ENCODE measurements at regions not wholly inside any gene's neighbourhood (a gene's known extent, or its start where the extent isn't known, plus 50 kb on each side); places are given as distances from the start of the nearest gene placed in this dataset.

DNA sequence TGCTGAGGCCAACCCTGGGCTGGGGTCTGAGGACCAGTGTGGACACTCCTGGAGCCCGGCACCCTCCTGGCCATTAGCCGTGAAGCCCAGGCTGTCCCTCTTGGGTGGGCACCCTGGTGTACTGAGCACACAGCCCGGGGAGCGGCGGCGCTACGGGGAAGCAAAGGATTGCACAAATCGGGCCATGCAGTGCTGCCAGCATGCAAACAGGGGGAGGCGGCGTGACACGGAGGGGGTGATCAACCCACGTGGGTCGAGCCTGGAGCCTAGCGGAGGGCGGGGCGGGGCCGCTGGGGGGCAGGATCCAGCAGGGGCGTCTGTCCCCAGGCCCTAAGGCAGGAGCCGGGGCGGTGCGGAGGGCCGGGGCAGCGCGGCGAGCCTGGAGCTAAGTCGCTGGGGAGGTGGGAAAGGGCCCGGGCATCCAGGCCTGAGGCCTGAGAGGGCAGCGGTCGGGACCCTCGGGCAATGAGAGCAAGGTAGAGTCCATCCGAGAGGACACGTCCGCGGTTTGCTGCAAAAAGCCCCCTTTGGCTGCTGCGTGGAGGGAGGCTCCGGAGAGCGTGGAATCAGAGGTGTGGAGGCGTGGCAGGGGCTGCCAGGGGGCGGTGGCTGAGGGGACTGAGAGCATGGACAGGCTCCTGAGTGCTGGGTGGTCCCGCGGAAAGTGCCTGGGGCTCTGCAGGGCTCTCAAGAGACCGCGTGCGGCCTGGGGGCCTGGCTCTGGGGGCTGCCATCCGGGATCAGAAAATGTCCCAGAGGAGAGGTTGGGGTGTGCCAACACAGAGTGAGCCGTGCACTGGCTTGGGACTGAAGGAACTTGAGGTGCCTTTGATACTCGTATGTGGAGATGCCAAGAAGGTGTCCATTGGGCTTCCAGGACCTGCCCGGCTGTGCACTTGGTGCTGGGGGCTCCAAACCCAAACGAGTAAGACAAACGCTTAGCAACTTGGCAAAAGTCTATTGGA lies 94.2 kb downstream of the BARX1 start:
- DNase-seq (ENCODE audit: low read depth), result no peak
- no peak overlapping the region for H3K4me3 ChIP-seq (ENCODE audit: control insufficient read depth, low read depth, low read length)
- TF ChIP-seq, protein P1, sequence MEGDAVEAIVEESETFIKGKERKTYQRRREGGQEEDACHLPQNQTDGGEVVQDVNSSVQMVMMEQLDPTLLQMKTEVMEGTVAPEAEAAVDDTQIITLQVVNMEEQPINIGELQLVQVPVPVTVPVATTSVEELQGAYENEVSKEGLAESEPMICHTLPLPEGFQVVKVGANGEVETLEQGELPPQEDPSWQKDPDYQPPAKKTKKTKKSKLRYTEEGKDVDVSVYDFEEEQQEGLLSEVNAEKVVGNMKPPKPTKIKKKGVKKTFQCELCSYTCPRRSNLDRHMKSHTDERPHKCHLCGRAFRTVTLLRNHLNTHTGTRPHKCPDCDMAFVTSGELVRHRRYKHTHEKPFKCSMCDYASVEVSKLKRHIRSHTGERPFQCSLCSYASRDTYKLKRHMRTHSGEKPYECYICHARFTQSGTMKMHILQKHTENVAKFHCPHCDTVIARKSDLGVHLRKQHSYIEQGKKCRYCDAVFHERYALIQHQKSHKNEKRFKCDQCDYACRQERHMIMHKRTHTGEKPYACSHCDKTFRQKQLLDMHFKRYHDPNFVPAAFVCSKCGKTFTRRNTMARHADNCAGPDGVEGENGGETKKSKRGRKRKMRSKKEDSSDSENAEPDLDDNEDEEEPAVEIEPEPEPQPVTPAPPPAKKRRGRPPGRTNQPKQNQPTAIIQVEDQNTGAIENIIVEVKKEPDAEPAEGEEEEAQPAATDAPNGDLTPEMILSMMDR (IDR thresholded peaks at IDR 0.05; ENCODE audit: control insufficient read depth, insufficient read depth, low read depth, low read length, missing control alignments), result no peak

- DNase-seq (ENCODE audit: low read depth), result no peak
- TF ChIP-seq, protein P1 (IDR thresholded peaks at IDR 0.05; ENCODE audit: control insufficient read depth, insufficient read depth, low read depth, low read length, missing control alignments), result no peak
These were observed 95.5 kb downstream of the BARX1 start for GRCh38 chr9:93859431-93860215.

GRCh38 chr9:93857528-93857927 lies 97.6 kb downstream of the BARX1 start:
- TF ChIP-seq, protein P1 (IDR thresholded peaks at IDR 0.05; ENCODE audit: control insufficient read depth, insufficient read depth, low read depth, low read length, missing control alignments), result no peak
- no peak for DNase-seq (ENCODE audit: low read depth)
- H3K4me3 ChIP-seq (ENCODE audit: control insufficient read depth, low read depth, low read length), result no peak overlapping the region

More at GRCh38 chr9:93859431-93860215, 95.5 kb downstream of the BARX1 start:
- no peak overlapping the region for H3K4me3 ChIP-seq (ENCODE audit: control insufficient read depth, low read depth, low read length)

- H3K4me3 ChIP-seq (ENCODE audit: control insufficient read depth, low read depth, low read length), result no peak overlapping the region
- DNase-seq (ENCODE audit: low read depth), result no peak
- TF ChIP-seq, protein P1 (IDR thresholded peaks at IDR 0.05; ENCODE audit: control insufficient read depth, insufficient read depth, low read depth, low read length, missing control alignments), result no peak
These were observed 102.4 kb downstream of the BARX1 start for GRCh38 chr9:93852728-93853127.

- H3K4me3 ChIP-seq (ENCODE audit: control insufficient read depth, low read depth, low read length), result no peak overlapping the region
- TF ChIP-seq, protein P1 (IDR thresholded peaks at IDR 0.05; ENCODE audit: control insufficient read depth, insufficient read depth, low read depth, low read length, missing control alignments), result no peak
- no peak for DNase-seq (ENCODE audit: low read depth)
These were observed 108.8 kb downstream of the BARX1 start for GRCh38 chr9:93846349-93846748.

GRCh38 chr9:93843396-93843795 lies 111.8 kb downstream of the BARX1 start:
- H3K4me3 ChIP-seq (ENCODE audit: control insufficient read depth, low read depth, low read length), result no peak overlapping the region
- TF ChIP-seq, protein P1 (IDR thresholded peaks at IDR 0.05; ENCODE audit: control insufficient read depth, insufficient read depth, low read depth, low read length, missing control alignments), result no peak
- no peak for DNase-seq (ENCODE audit: low read depth)

Data from AG09309 (cell line).